Endothelial cell of umbilical vein (primary cell): ENCODE measurements at regions not wholly inside any gene's neighbourhood (a gene's known extent, or its start where the extent isn't known, plus 50 kb on each side); places are given as distances from the start of the nearest gene placed in this dataset.

Experiments used
- BruUV-seq: library from RNA; stranded (reverse); fragments of 400-500 nt; replicated peaks from 2 replicates; lab custom pipeline; 2021; lab: Mats Ljungman, UMichigan
- CTCF ChIA-PET: fragments of 300-600, 350-600 bp; sonication (Branson Sonifier 250); formaldehyde crosslinking; loops from one replicate; lab custom pipeline; 2021; ENCODE audit warnings: antibody characterized with exemption, inconsistent platforms; lab: Charles Lee
- POLR2A ChIA-PET: fragments of 300-600, 350-600 bp; sonication (Branson Sonifier 250); formaldehyde crosslinking; loops from one replicate; lab custom pipeline; 2021; ENCODE audit warnings: antibody characterized with exemption, inconsistent platforms; lab: Charles Lee
- DNase-seq: peaks from one replicate; pipeline ENCODE4 v3.0.0-alpha.2; 2011; ENCODE audit warnings: low read depth, low spot score
- FAIRE-seq: peaks from 2 replicates; lab custom pipeline; 2011; peaks lifted over from hg19 to GRCh38; lab: Jason Lieb, UNC
- H2AFZ ChIP-seq: 2 replicates; pipeline ENCODE4 v1.6.0; 2012; ENCODE audit warnings: low read depth, low read length, control low read depth, inconsistent platforms
- H3K27ac ChIP-seq: 2 replicates; pipeline ENCODE4 v1.5.1; 2011; ENCODE audit warnings: low read depth, mild to moderate bottlenecking, control low read depth, low read length, moderate library complexity; ENCODE audit not compliant: insufficient read depth
- H3K27me3 ChIP-seq, 2 experiments: 2 replicates each; pipeline versions ENCODE4 v1.6.0 to v1.6.1; 2011; ENCODE audit warnings: low read length in 2 of 2, mixed read lengths in 1 of 2; ENCODE audit not compliant: control insufficient read depth in 2 of 2, insufficient read depth in 2 of 2
- H3K36me3 ChIP-seq, 2 experiments: 2 replicates in 1 of 2; 3 replicates in 1 of 2; pipeline ENCODE4 v1.5.1; 2011; ENCODE audit warnings: low read length in 2 of 2, mild to moderate bottlenecking in 1 of 2, moderate library complexity in 1 of 2; ENCODE audit not compliant: control insufficient read depth in 2 of 2, insufficient read depth in 2 of 2; ENCODE audit errors: extremely low read depth in 1 of 2
- H3K4me1 ChIP-seq: 3 replicates; pipeline ENCODE4 v1.5.1; 2011; ENCODE audit warnings: mild to moderate bottlenecking, low read length; ENCODE audit not compliant: control insufficient read depth, insufficient read depth; ENCODE audit errors: extremely low read depth
- H3K4me2 ChIP-seq: 2 replicates; pipeline ENCODE4 v1.6.1; 2011; ENCODE audit warnings: low read length, control low read depth, mixed read lengths; ENCODE audit not compliant: insufficient read depth
- H3K4me3 ChIP-seq, 3 experiments: fragments of 200-600 bp in 1 of 3; sonication (generic), shearing (Covaris generic) in 1 of 3; replicated peaks in 1 of 3; 2 replicates each; pipeline ENCODE4 v1.5.1; 2011 to 2016; ENCODE audit warnings: control low read depth in 3 of 3, low read length in 3 of 3, mild to moderate bottlenecking in 2 of 3, inconsistent platforms in 1 of 3, low read depth in 1 of 3, moderate library complexity in 1 of 3; ENCODE audit not compliant: insufficient read depth in 1 of 3
- H3K79me2 ChIP-seq: 2 replicates; pipeline ENCODE4 v1.6.0; 2012; ENCODE audit warnings: low read length, inconsistent platforms; ENCODE audit not compliant: control insufficient read depth, insufficient read depth
- H3K9ac ChIP-seq: replicated peaks from 2 replicates; pipeline ENCODE3; 2011; ENCODE audit warnings: low read length, control low read depth; ENCODE audit not compliant: insufficient read depth; ENCODE audit errors: extremely low read depth
- H3K9me1 ChIP-seq: replicated peaks from 3 replicates; pipeline ENCODE4 v1.6.0; 2011; ENCODE audit warnings: mild to moderate bottlenecking, low read length; ENCODE audit not compliant: control insufficient read depth, insufficient read depth; ENCODE audit errors: extremely low read depth
- H3K9me3 ChIP-seq: replicated peaks from 2 replicates; pipeline ENCODE4 v1.5.1; 2012; ENCODE audit warnings: low read length, inconsistent platforms; ENCODE audit not compliant: control insufficient read depth, insufficient read depth
- H4K20me1 ChIP-seq: replicated peaks from 2 replicates; pipeline ENCODE3; 2011; ENCODE audit warnings: mild to moderate bottlenecking, low read length; ENCODE audit not compliant: control insufficient read depth, insufficient read depth; ENCODE audit errors: extremely low read depth
- EZH2 ChIP-seq: IDR thresholded peaks from 2 replicates; pipeline ENCODE4 v1.6.1; 2012; ENCODE audit warnings: borderline replicate concordance, low read depth, mild to moderate bottlenecking, moderate library complexity, low read length, inconsistent platforms; ENCODE audit not compliant: severe bottlenecking
- FOS ChIP-seq: IDR thresholded peaks from 2 replicates; pipeline ENCODE4 v1.6.1; 2011; ENCODE audit warnings: mild to moderate bottlenecking, low read length, moderate library complexity, borderline replicate concordance; ENCODE audit not compliant: insufficient read depth
- GATA2 ChIP-seq: IDR thresholded peaks from 2 replicates; pipeline ENCODE4 v1.7.0; 2011; ENCODE audit warnings: low read depth, mild to moderate bottlenecking, moderate library complexity, mixed read lengths, low read length; ENCODE audit not compliant: insufficient read length, insufficient read depth
- JUN ChIP-seq: IDR thresholded peaks from 2 replicates; pipeline ENCODE4 v1.6.1; 2011; ENCODE audit warnings: borderline replicate concordance, low read depth; ENCODE audit not compliant: insufficient read length, insufficient read depth
- MYC ChIP-seq: IDR thresholded peaks from one replicate; pipeline ENCODE4 v1.6.1; 2011; ENCODE audit warnings: mild to moderate bottlenecking, low read depth, low read length
- POLR2A ChIP-seq: IDR thresholded peaks from 2 replicates; pipeline ENCODE4 v1.6.1; 2012; ENCODE audit warnings: low read depth, mild to moderate bottlenecking, control low read depth, low read length
- POLR2AphosphoS5 ChIP-seq: IDR thresholded peaks from 2 replicates; pipeline ENCODE4 v1.6.1; 2012; ENCODE audit warnings: low read depth, mild to moderate bottlenecking, control low read depth, low read length, moderate library complexity; ENCODE audit not compliant: insufficient read depth
- dilution Hi-C: fragments of 300-500 bp; cut with MboI; formaldehyde crosslinking; loops from one replicate; pipeline ENCODE4 v1.15.0; 2019; ENCODE audit warnings: low sequenced_read_pairs; ENCODE audit not compliant: extremely low pct_ligation_motif_present
- intact Hi-C: fragments of 100-400 bp; cut with micrococcal nuclease; formaldehyde crosslinking; loops from one replicate; pipeline ENCODE4 v1.10.0; 2022
- TF ChIP-seq, protein P1 (sequence below): IDR thresholded peaks from 2 replicates; pipeline ENCODE4 v1.6.1; 2011; ENCODE audit not compliant: insufficient read depth, insufficient read length
- TF ChIP-seq, protein P2 (sequence below), 2 donors: IDR thresholded peaks; 1 replicate in 1 of 2; 2 replicates in 1 of 2; pipeline ENCODE4 v1.5.1; 2011; ENCODE audit warnings: low read length in 2 of 2, mild to moderate bottlenecking in 2 of 2, moderate library complexity in 2 of 2, control low read depth in 1 of 2, inconsistent platforms in 1 of 2, low read depth in 1 of 2; ENCODE audit not compliant: insufficient read depth in 1 of 2; ENCODE audit errors: extremely low read depth in 1 of 2

DNA sequence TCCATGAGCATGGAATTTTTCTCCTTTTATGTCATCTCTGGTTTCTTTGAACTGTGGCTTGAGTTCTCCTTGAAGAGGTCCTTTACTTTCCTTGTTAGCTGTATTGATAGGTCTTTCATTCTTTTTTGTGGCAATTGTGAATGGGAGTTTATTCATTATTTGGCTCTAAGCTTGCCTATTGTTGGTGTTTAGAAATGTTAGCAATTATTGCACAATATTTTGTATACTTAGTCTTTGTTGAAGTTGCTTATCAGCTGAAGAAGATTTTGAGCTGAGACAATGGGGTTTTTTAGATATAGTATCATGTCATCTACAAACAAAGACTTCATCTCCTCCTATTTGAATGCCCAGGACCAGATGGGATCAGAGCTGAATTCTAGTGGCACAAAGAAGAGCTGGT lies 1143.8 kb downstream of the XPNPEP1 start:
- FAIRE-seq: no peak

More for the DNA sequence above, 1143.8 kb downstream of the XPNPEP1 start:
- no peak for TF ChIP-seq EZH2
- TF ChIP-seq, protein P1, sequence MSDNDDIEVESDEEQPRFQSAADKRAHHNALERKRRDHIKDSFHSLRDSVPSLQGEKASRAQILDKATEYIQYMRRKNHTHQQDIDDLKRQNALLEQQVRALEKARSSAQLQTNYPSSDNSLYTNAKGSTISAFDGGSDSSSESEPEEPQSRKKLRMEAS: no peak
- no peak for TF ChIP-seq MYC
- TF ChIP-seq POLR2A: no peak
- TF ChIP-seq JUN: no peak
- TF ChIP-seq, protein P2, sequence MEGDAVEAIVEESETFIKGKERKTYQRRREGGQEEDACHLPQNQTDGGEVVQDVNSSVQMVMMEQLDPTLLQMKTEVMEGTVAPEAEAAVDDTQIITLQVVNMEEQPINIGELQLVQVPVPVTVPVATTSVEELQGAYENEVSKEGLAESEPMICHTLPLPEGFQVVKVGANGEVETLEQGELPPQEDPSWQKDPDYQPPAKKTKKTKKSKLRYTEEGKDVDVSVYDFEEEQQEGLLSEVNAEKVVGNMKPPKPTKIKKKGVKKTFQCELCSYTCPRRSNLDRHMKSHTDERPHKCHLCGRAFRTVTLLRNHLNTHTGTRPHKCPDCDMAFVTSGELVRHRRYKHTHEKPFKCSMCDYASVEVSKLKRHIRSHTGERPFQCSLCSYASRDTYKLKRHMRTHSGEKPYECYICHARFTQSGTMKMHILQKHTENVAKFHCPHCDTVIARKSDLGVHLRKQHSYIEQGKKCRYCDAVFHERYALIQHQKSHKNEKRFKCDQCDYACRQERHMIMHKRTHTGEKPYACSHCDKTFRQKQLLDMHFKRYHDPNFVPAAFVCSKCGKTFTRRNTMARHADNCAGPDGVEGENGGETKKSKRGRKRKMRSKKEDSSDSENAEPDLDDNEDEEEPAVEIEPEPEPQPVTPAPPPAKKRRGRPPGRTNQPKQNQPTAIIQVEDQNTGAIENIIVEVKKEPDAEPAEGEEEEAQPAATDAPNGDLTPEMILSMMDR (IDR thresholded peaks at IDR 0.05; ENCODE audit: extremely low read depth in 1 of 2, insufficient read depth in 1 of 2, low read depth in 1 of 2, low read length in 2 of 2): no peak
- no peak for TF ChIP-seq POLR2AphosphoS5
- TF ChIP-seq FOS: no peak
- TF ChIP-seq GATA2: no peak
- no peaks in the 10 kb centered on the region for H3K27me3 ChIP-seq
- no peaks in the 10 kb centered on the region for H3K36me3 ChIP-seq
- no peak overlapping the region for H3K4me3 ChIP-seq
- H3K27ac ChIP-seq: no peak overlapping the region
- CTCF ChIA-PET: no interaction called here
- no peak overlapping the region for H2AFZ ChIP-seq
- no peaks in the 10 kb centered on the region for H3K4me1 ChIP-seq
- H3K9ac ChIP-seq: no peak overlapping the region
- POLR2A ChIA-PET: no interaction called here
- intact Hi-C loops (no loop called here), dilution Hi-C loops (no loop called here)
- H3K79me2 ChIP-seq: no peaks in the 10 kb centered on the region
- no peak for DNase-seq
- peaks cover 2% of the 10 kb centered on the region for H3K9me3 ChIP-seq
- BruUV-seq: no TSS peak
- no peak overlapping the region for H3K4me2 ChIP-seq
- H4K20me1 ChIP-seq: no peaks in the 10 kb centered on the region
- no peaks in the 10 kb centered on the region for H3K9me1 ChIP-seq
